SU-DHL-6 (cell line): ENCODE measurements at regions not wholly inside any gene's neighbourhood (a gene's known extent, or its start where the extent isn't known, plus 50 kb on each side); places are given as distances from the start of the nearest gene placed in this dataset.
A peak's percentile ranks its signal among the peaks of the same experiment; 100 is the strongest.

Experiments
- CTCF ChIP-seq: fragments of 200-600 bp; sonication (generic); IDR thresholded peaks from one replicate; pipeline ENCODE4 v1.5.1; 2017; ENCODE audit warnings: antibody characterized with exemption, mild to moderate bottlenecking, low read length, moderate library complexity; ENCODE audit not compliant: insufficient read depth, poor library complexity, severe bottlenecking
- EZH2phosphoT487 ChIP-seq: fragments of 200-600 bp; sonication (generic), shearing (Covaris generic); conservative IDR thresholded peaks from 2 replicates; pipeline ENCODE4 v1.6.1; 2018; ENCODE audit warnings: mild to moderate bottlenecking, antibody characterized with exemption, low read length, moderate library complexity, mixed read lengths

- TF ChIP-seq EZH2phosphoT487, result no peak
- peak; percentile 28 for TF ChIP-seq CTCF
Observed at GRCh38 chr16:55035029-55035428, 104.4 kb downstream of the IRX5 start.
